ENCODE measurements at regions not wholly inside any gene's neighbourhood (a gene's known extent, or its start where the extent isn't known, plus 50 kb on each side); places are given as distances from the start of the nearest gene placed in this dataset.

GRCh38 chr1:60311838-60312237, 238.3 kb upstream of the C1orf87 start:
- H3K79me2 ChIP-seq (ENCODE audit: control insufficient read depth in 1 of 2, insufficient read depth in 2 of 2, low read length in 2 of 2) = no peaks in the 10 kb centered on the region
- H4K20me1 ChIP-seq (replicated peaks in 1 of 2; ENCODE audit: control insufficient read depth in 1 of 2, insufficient read depth in 2 of 2, low read length in 2 of 2) = no peaks in the 10 kb centered on the region
- ChIA-PET CTCF (ENCODE audit: partially characterized antibody) (no interaction called here), POLR2A (ENCODE audit: partially characterized antibody) (no interaction called here)
- no peak overlapping the region for H4K5ac ChIP-seq (ENCODE audit: insufficient read length, low read depth, low read length)
- FAIRE-seq (no peak), DNase-seq (ENCODE audit: low read depth in 1 of 2, low spot score in 2 of 2) (no peak)
- H3K18ac ChIP-seq (ENCODE audit: extremely low read depth, low read length) = no peak overlapping the region
- H3K27ac ChIP-seq (ENCODE audit: low read depth, low read length) = no peak overlapping the region
- H3K9ac ChIP-seq (replicated peaks in 1 of 4; ENCODE audit: extremely low read depth in 1 of 4, low read depth in 3 of 4, low read length in 3 of 4) = no peak overlapping the region
- no peaks in the 10 kb centered on the region for H3K9me3 ChIP-seq (ENCODE audit: insufficient read depth in 2 of 2, low read depth in 1 of 2, low read length in 1 of 2)
- H3K4me2 ChIP-seq (ENCODE audit: insufficient read depth in 1 of 2, low read depth in 2 of 2, low read length in 2 of 2) = no peak overlapping the region
- no peak overlapping the region for H2BK120ac ChIP-seq (replicated peaks; ENCODE audit: low read depth, low read length)
- no peaks in the 10 kb centered on the region for H3K27me3 ChIP-seq (replicated peaks in 1 of 4; ENCODE audit: control insufficient read depth in 3 of 4, extremely low read depth in 1 of 4, insufficient read depth in 3 of 4, low read length in 3 of 4)
- no peaks in the 10 kb centered on the region for H3K36me3 ChIP-seq (ENCODE audit: control insufficient read depth in 2 of 4, insufficient read depth in 4 of 4, low read length in 3 of 4)
- no peak overlapping the region for H3K14ac ChIP-seq (ENCODE audit: insufficient read length)
- H2BK5ac ChIP-seq (ENCODE audit: low read depth, low read length) = no peak overlapping the region
- no peaks in the 10 kb centered on the region; the same call in 1 of the 2 replicates for H3K23me2 ChIP-seq (ENCODE audit: low read depth, low read length)
- no peak overlapping the region for H2BK12ac ChIP-seq (ENCODE audit: low read depth, low read length)
- H3K4me1 ChIP-seq (replicated peaks in 1 of 4; ENCODE audit: control insufficient read depth in 3 of 4, insufficient read depth in 4 of 4, low read length in 3 of 4) = no peaks in the 10 kb centered on the region
- no peak overlapping the region for H2AFZ ChIP-seq (ENCODE audit: low read length)
- H2AK5ac ChIP-seq (ENCODE audit: low read depth, low read length) = no peak overlapping the region
- no peak overlapping the region for H3K4ac ChIP-seq (replicated peaks; ENCODE audit: insufficient read length, low read depth, low read length)
- H2BK20ac ChIP-seq (ENCODE audit: low read length) = no peak overlapping the region
- no peak overlapping the region for H4K8ac ChIP-seq (ENCODE audit: extremely low read depth, insufficient read depth, low read length)
- H4K91ac ChIP-seq (replicated peaks; ENCODE audit: insufficient read length, low read length) = no peak overlapping the region
- H3K56ac ChIP-seq (replicated peaks; ENCODE audit: insufficient read length, low read depth, low read length) = no peak overlapping the region
- H3K4me3 ChIP-seq (ENCODE audit: extremely low read depth in 1 of 4, insufficient read depth in 2 of 4, low read depth in 3 of 4, low read length in 4 of 4) = no peak overlapping the region
- no peak overlapping the region for H2BK15ac ChIP-seq (ENCODE audit: low read length)
- no peak overlapping the region for H3K23ac ChIP-seq (ENCODE audit: insufficient read length)
- no peaks in the 10 kb centered on the region for H3K79me1 ChIP-seq (ENCODE audit: low read depth, low read length)
- TF ChIP-seq RNF2 (IDR thresholded peaks at IDR 0.05; ENCODE audit: borderline replicate concordance, low read depth, low read length, missing control alignments, poor library complexity, severe bottlenecking) (no peak), CTBP2 (IDR thresholded peaks at IDR 0.05; ENCODE audit: borderline replicate concordance, insufficient read depth, insufficient read length, low read length) (no peak), PHF8 (conservative IDR thresholded peaks at IDR 0.05; ENCODE audit: low read depth, low read length) (no peak), TCF12 (IDR thresholded peaks at IDR 0.05; ENCODE audit: low read depth, low read length) (no peak), TEAD4 (IDR thresholded peaks at IDR 0.05; ENCODE audit: low read depth, low read length) (no peak), SAP30 (IDR thresholded peaks at IDR 0.05; ENCODE audit: insufficient read depth, insufficient replicate concordance, low read length) (no peak), FOSL1 (IDR thresholded peaks at IDR 0.05; ENCODE audit: insufficient read depth, low read depth, low read length) (no peak), CEBPB (IDR thresholded peaks at IDR 0.05; ENCODE audit: low read depth, low read length) (no peak), TAF1 (IDR thresholded peaks at IDR 0.05; ENCODE audit: low read depth, low read length) (no peak), KDM4A (IDR thresholded peaks at IDR 0.05; ENCODE audit: low read depth, low read length, severe bottlenecking) (no peak), BACH1 (IDR thresholded peaks at IDR 0.05; ENCODE audit: low read length) (no peak), JUND (IDR thresholded peaks at IDR 0.05; ENCODE audit: low read length) (no peak), ATF3 (IDR thresholded peaks at IDR 0.05; ENCODE audit: insufficient read depth, low read depth, low read length) (no peak), POLR2AphosphoS5 (IDR thresholded peaks at IDR 0.05; ENCODE audit: low read depth, low read length) (no peak)
